DND-41 (cell line): ENCODE measurements at regions not wholly inside any gene's neighbourhood (a gene's known extent, or its start where the extent isn't known, plus 50 kb on each side); places are given as distances from the start of the nearest gene placed in this dataset.

Experiments used
- ATAC-seq: fragments of 200-7000 bp; cut with Tn5 transposase; 3 replicates; pipeline ENCODE4 v1.9.1; 2021; ENCODE audit warnings: low read depth; ENCODE audit not compliant: insufficient read depth
- DNase-seq: peaks from one replicate; pipeline ENCODE4 v3.0.0-alpha.2; 2020
- H2AFZ ChIP-seq: 2 replicates; pipeline ENCODE4 v1.6.0; 2012; ENCODE audit warnings: low read depth, low read length
- H3K27ac ChIP-seq: 2 replicates; pipeline ENCODE4 v1.5.1; 2012; ENCODE audit warnings: low read length, inconsistent platforms
- H3K27me3 ChIP-seq: fragments of 200-600 bp; sonication (generic); 2 replicates; pipeline ENCODE4 v1.6.0; 2012; ENCODE audit warnings: low read length, mild to moderate bottlenecking, inconsistent platforms; ENCODE audit not compliant: insufficient read depth, poor library complexity
- H3K36me3 ChIP-seq: 2 replicates; pipeline ENCODE4 v1.5.1; 2012; ENCODE audit warnings: low read length, inconsistent platforms; ENCODE audit not compliant: insufficient read depth
- H3K4me1 ChIP-seq: 2 replicates; pipeline ENCODE4 v1.5.1; 2012; ENCODE audit warnings: mild to moderate bottlenecking, low read length; ENCODE audit not compliant: insufficient read depth
- H3K4me2 ChIP-seq: 2 replicates; pipeline ENCODE4 v1.6.0; 2012; ENCODE audit warnings: mild to moderate bottlenecking, moderate library complexity, low read length, inconsistent platforms; ENCODE audit not compliant: insufficient read depth
- H3K4me3 ChIP-seq, 2 experiments: fragments of 200-600 bp in 1 of 2; shearing (Covaris generic) in 1 of 2; 2 replicates each; pipeline ENCODE4 v1.5.1; 2012 to 2016; ENCODE audit warnings: inconsistent platforms in 2 of 2, low read length in 2 of 2, mild to moderate bottlenecking in 2 of 2, low read depth in 1 of 2, moderate library complexity in 1 of 2
- H3K79me2 ChIP-seq: 2 replicates; pipeline ENCODE4 v1.6.0; 2012; ENCODE audit warnings: low read length, inconsistent platforms; ENCODE audit not compliant: insufficient read depth
- H3K9ac ChIP-seq: 2 replicates; pipeline ENCODE4 v1.6.0; 2012; ENCODE audit warnings: low read depth, mild to moderate bottlenecking, inconsistent platforms, low read length, moderate library complexity
- H3K9me3 ChIP-seq: 2 replicates; pipeline ENCODE4 v1.5.1; 2012; ENCODE audit warnings: low read length, moderate library complexity, mild to moderate bottlenecking, inconsistent platforms; ENCODE audit not compliant: insufficient read depth, severe bottlenecking
- H4K20me1 ChIP-seq: 2 replicates; pipeline ENCODE4 v1.6.0; 2012; ENCODE audit warnings: low read length; ENCODE audit not compliant: insufficient read depth
- EZH2 ChIP-seq: IDR thresholded peaks from 3 replicates; pipeline ENCODE4 v1.6.1; 2012; ENCODE audit warnings: borderline replicate concordance, low read depth, mild to moderate bottlenecking, moderate library complexity, low read length, inconsistent platforms; ENCODE audit not compliant: severe bottlenecking
- TF ChIP-seq, protein P1 (sequence below): IDR thresholded peaks from 2 replicates; pipeline ENCODE4 v1.5.1; 2012; ENCODE audit warnings: borderline replicate concordance, low read length, moderate library complexity, mild to moderate bottlenecking; ENCODE audit not compliant: poor library complexity, severe bottlenecking; ENCODE audit errors: extremely low read depth

DNA sequence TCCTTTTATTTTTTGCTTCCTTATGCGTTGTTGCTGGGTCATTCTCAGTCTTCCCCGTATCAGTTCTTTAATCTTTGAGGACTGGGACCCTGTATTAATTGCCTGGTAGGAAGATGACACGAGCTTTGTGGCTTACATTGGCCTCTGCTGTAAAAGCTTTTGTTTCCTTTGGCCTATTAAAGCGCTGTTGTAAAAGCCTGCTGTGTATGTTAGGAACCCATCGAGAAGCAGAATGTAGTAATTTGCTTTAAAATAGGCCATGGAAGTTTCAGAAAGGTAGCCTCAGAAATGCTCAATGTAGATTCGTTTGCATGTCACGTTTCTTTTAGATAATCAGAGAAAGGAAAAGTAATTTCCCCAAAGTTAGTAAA, 257.5 kb upstream of the STARD13 start:
- Histone ChIP-seq H2AFZ (peak overlapping the region; percentile 84), H3K9ac (peak overlapping the region; percentile 87), H3K36me3 (no peaks in the 10 kb centered on the region), H3K4me2 (peak overlapping the region; percentile 66), H4K20me1 (no peaks in the 10 kb centered on the region), H3K27ac (peak overlapping the region; percentile 100), H3K27me3 (no peaks in the 10 kb centered on the region), H3K4me1 (peaks cover 28% of the 10 kb centered on the region), H3K9me3 (no peaks in the 10 kb centered on the region), H3K4me3 (peak overlapping the region; percentile 27 to 63), H3K79me2 (no peaks in the 10 kb centered on the region)
- DNase-seq = no peak
- no peak for TF ChIP-seq EZH2
- TF ChIP-seq, protein P1, sequence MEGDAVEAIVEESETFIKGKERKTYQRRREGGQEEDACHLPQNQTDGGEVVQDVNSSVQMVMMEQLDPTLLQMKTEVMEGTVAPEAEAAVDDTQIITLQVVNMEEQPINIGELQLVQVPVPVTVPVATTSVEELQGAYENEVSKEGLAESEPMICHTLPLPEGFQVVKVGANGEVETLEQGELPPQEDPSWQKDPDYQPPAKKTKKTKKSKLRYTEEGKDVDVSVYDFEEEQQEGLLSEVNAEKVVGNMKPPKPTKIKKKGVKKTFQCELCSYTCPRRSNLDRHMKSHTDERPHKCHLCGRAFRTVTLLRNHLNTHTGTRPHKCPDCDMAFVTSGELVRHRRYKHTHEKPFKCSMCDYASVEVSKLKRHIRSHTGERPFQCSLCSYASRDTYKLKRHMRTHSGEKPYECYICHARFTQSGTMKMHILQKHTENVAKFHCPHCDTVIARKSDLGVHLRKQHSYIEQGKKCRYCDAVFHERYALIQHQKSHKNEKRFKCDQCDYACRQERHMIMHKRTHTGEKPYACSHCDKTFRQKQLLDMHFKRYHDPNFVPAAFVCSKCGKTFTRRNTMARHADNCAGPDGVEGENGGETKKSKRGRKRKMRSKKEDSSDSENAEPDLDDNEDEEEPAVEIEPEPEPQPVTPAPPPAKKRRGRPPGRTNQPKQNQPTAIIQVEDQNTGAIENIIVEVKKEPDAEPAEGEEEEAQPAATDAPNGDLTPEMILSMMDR = no peak
- ATAC-seq = no peak

DNA sequence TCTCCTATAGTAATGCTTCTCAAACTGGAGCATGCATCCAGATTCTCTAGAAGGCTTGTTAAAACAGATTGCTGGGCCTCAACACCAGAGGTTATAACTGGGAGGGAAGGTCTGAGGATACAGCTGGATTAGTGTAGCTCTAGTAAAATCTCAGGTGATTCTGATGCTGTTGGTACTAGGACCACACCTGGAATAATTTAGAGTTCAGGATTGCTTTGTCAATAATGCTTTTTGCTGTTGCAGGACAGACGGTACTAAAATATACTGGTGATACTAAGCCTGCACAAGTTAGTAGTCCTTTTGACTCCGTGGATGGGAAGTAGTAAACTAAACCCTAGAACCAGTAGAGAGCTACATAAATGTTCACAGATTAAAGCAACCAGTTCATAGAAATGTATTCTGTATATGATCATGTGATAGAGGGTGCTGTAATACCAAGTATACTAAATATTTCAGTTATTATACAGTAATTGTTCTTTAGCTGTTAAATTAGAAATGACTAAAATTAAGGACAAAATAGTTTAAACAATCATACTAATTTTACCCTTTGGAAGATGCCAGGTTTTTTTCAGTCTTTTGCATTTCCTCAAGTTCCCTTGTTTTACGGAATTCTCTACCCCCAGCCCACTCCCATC, 258.2 kb upstream of the STARD13 start:
- DNase-seq (no peak), ATAC-seq (no peak)
- peak overlapping the region; percentile 100 for H3K27ac ChIP-seq

DNA sequence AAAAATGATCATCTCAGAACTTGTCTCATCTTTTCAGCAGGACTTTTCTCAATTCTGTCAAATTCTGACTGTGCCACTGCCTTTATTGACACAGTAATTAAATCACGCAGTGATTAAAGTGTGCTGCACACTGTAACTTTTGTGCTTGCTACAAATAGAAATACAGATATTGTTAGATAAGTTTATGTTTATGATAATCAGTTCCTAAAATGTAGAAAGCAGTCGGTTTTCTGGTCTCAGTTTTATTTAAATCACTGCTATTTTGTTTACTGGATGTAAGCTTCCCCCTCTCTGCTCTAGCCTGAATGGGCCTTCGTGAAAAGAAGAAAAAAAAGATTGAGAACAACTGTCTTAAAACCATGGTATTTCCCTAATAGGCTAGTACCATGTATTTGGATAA, 258.8 kb upstream of the STARD13 start:
- no peak overlapping the region for H3K4me3 ChIP-seq
- H2AFZ ChIP-seq = peak overlapping the region; percentile 28; the same call in 1 of the 2 replicates
- H3K79me2 ChIP-seq = no peaks in the 10 kb centered on the region
- H3K36me3 ChIP-seq = no peaks in the 10 kb centered on the region
- H3K4me2 ChIP-seq = no peak overlapping the region
- TF ChIP-seq, protein P1 = no peak
- no peak for TF ChIP-seq EZH2
- no peak for DNase-seq
- no peaks in the 10 kb centered on the region for H3K9me3 ChIP-seq
- peaks cover 28% of the 10 kb centered on the region for H3K4me1 ChIP-seq
- ATAC-seq = no peak
- no peaks in the 10 kb centered on the region for H4K20me1 ChIP-seq
- no peak overlapping the region for H3K9ac ChIP-seq
- H3K27me3 ChIP-seq = no peaks in the 10 kb centered on the region
- H3K27ac ChIP-seq = no peak overlapping the region

More for the DNA sequence above, 258.2 kb upstream of the STARD13 start:
- H3K9me3 ChIP-seq = no peaks in the 10 kb centered on the region
- H3K4me2 ChIP-seq = peak overlapping the region; percentile 66
- H3K79me2 ChIP-seq = no peaks in the 10 kb centered on the region
- peaks cover 28% of the 10 kb centered on the region for H3K4me1 ChIP-seq
- H4K20me1 ChIP-seq = no peaks in the 10 kb centered on the region
- no peak for TF ChIP-seq EZH2
- TF ChIP-seq, protein P1 = no peak
- H2AFZ ChIP-seq = peak overlapping the region; percentile 84
- H3K9ac ChIP-seq = peak overlapping the region; percentile 87
- peak overlapping the region; percentile 27 to 63; a peak in 3 of 4 replicates for H3K4me3 ChIP-seq
- H3K27me3 ChIP-seq = no peaks in the 10 kb centered on the region
- no peaks in the 10 kb centered on the region for H3K36me3 ChIP-seq

DNA sequence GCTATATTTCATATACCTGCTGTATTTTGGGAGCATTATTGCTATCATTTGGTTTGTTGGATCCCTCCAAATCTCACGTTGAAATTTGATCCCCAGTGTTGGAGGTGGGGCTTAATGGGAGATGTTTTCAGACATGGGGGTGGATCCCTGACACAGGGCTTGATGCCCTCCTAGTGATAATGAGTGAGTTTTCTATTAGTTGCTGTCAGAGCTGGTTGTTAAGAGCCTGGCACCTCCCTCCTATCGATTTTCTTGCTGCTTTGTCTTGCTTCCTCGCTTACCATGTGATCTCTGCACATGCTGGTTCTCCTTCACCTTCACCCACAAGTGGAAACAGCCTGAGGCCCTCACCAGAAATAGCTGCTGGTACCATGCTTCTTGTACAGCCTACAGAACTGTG, 259.9 kb upstream of the STARD13 start:
- H3K4me2 ChIP-seq = no peak overlapping the region
- no peak for TF ChIP-seq EZH2
- TF ChIP-seq, protein P1 = no peak

More for the DNA sequence above, 259.9 kb upstream of the STARD13 start:
- ATAC-seq (no peak), DNase-seq (no peak)
- no peaks in the 10 kb centered on the region for H3K79me2 ChIP-seq
- no peak overlapping the region for H3K27ac ChIP-seq
- H2AFZ ChIP-seq = 0 out of 2 replicates have a peak overlapping the region, but pooled peaks have one; percentile 19
- no peak overlapping the region for H3K4me3 ChIP-seq
- H3K9me3 ChIP-seq = no peaks in the 10 kb centered on the region
- H3K4me1 ChIP-seq = peaks cover 28% of the 10 kb centered on the region
- no peaks in the 10 kb centered on the region for H3K36me3 ChIP-seq
- no peaks in the 10 kb centered on the region for H3K27me3 ChIP-seq
- H3K9ac ChIP-seq = no peak overlapping the region
- no peaks in the 10 kb centered on the region for H4K20me1 ChIP-seq
